Medulla oblongata (tissue), 1 donor: ENCODE measurements at regions not wholly inside any gene's neighbourhood (a gene's known extent, or its start where the extent isn't known, plus 50 kb on each side); places are given as distances from the start of the nearest gene placed in this dataset.
"Not testable (repeated sequence)": the region's sequence is repeated elsewhere in the genome, so short reads cannot be mapped to it uniquely, and the experiment has no call there.

Experiments used
- DNase-seq: peaks from one replicate; pipeline ENCODE4 v3.0.0-alpha.2; 2015; ENCODE audit errors: extremely low spot score

GRCh38 chr16:23013484-23013883 lies 135.8 kb downstream of the USP31 start:
- peak; percentile 3 for DNase-seq

- no peak for DNase-seq
Observed at GRCh38 chr16:23009075-23009474, 140.2 kb downstream of the USP31 start.

- no peak for DNase-seq
Observed at GRCh38 chr16:23008041-23008440, 141.2 kb downstream of the USP31 start.

GRCh38 chr16:23006380-23006779 lies 142.9 kb downstream of the USP31 start:
- no peak for DNase-seq

GRCh38 chr16:23005951-23006350 lies 143.3 kb downstream of the USP31 start:
- DNase-seq = no peak

GRCh38 chr16:22989598-22989997 lies 159.7 kb downstream of the USP31 start:
- no peak for DNase-seq

- DNase-seq = no peak
Observed at GRCh38 chr16:22983614-22984013, 165.6 kb downstream of the USP31 start.

GRCh38 chr16:22980514-22980913 lies 166.6 kb downstream of the HS3ST2 start:
- not testable (repeated sequence) for DNase-seq

GRCh38 chr16:22979038-22979437 lies 165.1 kb downstream of the HS3ST2 start:
- DNase-seq = peak; percentile 31

GRCh38 chr16:22977294-22977697 lies 163.3 kb downstream of the HS3ST2 start:
- peak; percentile 15 for DNase-seq

- DNase-seq = no peak
Observed at GRCh38 chr16:22973522-22973921, 159.6 kb downstream of the HS3ST2 start.

- no peak for DNase-seq
Observed at GRCh38 chr16:22971346-22971924, 157.5 kb downstream of the HS3ST2 start.

- DNase-seq = no peak
Observed at GRCh38 chr16:22970209-22970865, 156.4 kb downstream of the HS3ST2 start.

- DNase-seq = no peak
Observed at GRCh38 chr16:22969567-22969966, 155.6 kb downstream of the HS3ST2 start.

GRCh38 chr16:22968931-22969330 lies 155.0 kb downstream of the HS3ST2 start:
- DNase-seq = no peak

GRCh38 chr16:22967521-22968095 lies 153.6 kb downstream of the HS3ST2 start:
- DNase-seq = no peak
